Left kidney (tissue), 1 donor: ENCODE measurements at regions not wholly inside any gene's neighbourhood (a gene's known extent, or its start where the extent isn't known, plus 50 kb on each side); places are given as distances from the start of the nearest gene placed in this dataset.

Experiments used
- DNase-seq: peaks from one replicate; pipeline ENCODE4 v3.0.0-alpha.2; 2013

DNA sequence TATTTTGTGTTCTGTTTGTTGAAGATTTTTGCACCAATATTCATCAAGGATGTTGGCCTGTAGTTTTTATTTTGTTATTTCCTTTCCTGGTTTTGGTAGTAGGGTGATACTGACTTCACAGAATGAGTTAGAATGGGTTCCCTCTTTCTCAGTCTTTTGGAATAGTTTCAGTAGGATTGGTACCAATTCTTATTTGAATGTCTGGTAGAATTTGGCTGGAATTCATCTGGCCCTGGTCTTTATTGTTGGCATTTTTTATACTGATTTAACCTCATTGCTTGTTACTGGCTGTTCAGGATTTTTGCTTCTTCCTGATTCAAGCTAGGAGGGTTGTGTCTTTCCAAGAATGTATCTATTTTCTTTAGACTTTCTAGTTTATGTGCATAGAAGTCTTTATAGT lies 263.7 kb downstream of the SOX11 start:
- no peak for DNase-seq

DNA sequence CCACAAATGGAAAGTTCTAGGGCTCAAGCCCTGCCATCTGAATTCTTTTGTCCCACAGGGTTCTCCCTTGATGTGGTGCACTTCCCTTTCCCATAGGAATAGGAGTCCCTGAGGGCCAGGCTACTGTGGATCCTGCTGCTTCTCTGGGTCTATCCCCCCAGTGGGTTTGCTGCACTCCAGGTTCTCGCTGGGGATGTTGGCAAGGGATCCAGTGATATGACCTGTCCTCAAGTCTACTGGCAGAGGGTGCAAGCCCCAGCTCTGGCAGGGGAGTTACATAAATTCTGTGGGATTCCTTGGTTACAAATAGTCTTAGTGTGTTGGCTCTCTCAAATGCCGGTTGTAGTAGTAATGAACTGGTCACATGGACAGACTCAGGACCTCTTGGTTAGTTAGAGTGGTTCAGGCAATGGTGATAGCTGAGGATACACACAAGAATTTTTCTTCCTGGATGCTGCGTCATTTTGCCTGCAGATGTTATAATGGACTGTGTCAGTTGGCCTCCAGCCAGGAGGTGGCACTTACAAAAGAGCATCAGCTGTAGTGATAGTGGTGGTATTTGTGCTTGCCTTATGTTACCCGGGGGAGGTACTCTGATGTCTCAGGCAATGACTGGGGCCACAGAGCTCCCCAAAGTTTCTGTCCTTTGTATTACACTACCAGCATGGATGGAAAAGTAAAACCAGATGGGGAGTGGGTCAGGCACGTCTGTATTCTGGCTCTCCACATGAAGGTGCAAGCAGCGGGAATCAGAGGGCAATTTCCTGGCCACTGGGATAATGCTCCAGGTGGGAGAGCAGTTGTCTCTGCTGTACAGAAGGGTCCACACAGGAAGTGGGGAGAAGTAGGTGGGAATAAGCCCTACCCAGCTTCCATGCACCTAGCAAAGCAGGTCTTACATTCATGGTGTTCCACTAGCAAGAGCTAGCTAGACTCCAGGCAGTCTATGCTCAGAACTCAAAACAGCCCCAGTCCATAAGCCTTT lies 267.9 kb downstream of the SOX11 start:
- DNase-seq = no peak

DNA sequence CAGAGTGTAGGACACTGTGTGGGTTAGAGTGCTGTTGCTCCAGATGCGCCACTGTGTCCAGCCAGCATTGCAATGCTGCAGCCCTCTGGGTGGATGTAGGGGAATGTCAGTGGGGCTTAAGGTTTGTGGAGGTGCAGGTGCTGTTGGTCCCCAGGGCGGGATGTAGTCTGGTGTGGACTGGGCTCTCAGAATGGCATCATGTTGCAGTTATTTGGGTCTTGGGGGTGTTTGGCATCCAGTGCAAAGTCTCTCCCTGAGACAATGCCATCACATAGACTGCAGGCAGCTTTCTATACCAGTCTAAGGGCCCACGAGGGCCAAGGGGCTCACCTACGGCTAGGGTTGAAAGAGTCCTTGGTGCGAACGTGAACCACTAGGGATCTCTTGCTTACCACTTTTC lies 275.3 kb downstream of the SOX11 start:
- no peak for DNase-seq

DNA sequence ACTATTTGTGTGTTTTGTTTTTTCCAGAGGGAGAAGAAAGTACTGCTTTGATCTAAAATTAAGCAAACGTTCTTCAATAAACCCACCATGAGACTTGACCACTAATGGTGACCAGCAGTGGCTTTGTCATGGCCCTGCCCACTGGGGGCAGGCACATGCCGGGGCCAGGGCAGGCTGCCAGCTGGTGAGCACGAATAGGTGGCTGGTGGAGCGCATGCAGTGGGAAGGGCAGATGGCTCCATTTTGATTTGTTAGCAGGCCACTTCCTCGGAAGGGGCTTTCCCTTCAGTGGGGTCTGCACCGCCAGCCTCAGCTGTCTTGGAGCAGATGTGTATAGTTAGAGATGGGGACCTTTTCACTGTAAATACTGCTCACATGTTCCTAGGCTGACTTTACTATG lies 277.1 kb downstream of the SOX11 start:
- DNase-seq = no peak

DNA sequence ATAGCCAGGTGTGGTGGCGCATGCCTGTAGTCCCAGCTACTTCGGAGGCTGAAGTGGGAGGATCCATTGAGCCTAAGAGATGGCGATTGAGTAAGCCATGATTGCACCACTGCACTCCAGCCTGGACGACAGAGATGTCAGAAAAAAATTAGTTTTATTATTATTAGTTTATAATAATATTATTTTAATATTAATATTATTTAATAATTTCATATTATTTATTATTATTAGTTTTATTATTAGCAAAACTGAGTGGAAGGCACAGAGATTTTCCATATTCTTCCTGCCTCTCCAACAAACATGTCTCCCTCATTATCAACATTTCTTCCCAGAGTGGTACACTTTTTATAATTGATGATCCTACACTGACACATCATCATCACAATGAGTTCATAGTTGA lies 278.2 kb downstream of the SOX11 start:
- DNase-seq = no peak

DNA sequence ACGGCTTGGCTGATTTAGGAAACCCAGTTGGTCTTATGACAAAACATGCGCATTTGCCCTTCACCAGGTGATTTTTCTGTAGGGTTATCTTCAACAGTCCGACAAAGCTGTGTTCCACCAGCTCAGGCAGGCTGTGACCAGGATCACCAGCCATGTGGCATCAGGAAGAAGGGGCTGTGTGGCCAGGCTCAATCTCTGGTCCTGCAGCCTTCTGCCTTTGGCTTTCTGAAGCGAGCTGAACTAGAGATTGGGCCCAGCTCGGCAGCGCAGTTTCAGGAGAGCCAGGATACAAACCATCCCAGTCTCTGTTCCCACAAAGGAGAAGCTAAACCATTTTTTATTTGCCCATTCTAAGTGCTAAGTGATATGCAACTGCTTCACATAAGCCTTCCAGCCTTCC lies 282.3 kb downstream of the SOX11 start:
- DNase-seq = no peak

DNA sequence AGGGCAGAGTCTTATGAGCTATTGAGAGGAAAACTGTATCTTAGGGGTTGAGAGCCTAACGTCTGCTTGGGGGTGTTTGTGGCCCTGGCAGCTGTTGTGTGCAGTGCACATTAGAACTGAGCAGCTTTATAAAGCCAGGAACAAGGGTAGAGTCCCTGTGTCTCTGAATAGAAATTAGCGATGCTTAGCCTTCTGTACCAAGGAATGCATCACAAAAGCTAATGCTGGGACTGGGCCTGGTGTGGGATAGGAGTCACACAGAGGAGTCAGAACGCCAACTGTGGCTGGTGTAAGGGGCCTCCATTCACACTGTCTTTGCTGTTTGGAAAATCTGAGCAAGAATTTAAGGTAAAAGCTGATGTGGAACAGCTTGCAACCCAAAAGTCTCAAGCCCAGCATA lies 283.2 kb downstream of the SOX11 start:
- DNase-seq = no peak

DNA sequence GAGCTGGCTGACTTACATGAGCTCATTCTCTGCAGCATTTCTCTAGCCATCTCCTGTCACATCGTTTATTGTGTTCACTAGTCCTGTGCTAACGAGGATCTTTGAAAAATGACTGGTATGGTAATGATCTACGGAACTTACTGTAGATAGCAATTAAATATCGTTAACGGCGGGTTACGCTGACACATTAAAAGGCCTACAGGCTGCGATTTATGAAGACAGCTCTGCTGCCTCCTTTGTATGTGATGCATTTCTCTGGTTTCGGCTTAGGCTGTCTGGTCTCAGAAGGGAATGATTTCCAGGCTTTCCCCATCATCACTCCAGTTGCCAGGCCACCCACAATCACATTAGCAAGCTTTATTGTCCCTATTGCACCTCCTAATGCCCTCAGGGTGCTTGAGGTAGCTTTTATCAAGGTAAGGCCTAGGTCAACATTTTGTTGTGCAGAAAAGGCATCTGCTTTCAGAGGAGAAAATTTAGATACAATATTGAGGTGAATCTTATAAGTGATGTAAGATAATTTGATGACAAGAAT lies 284.4 kb downstream of the SOX11 start:
- no peak for DNase-seq

DNA sequence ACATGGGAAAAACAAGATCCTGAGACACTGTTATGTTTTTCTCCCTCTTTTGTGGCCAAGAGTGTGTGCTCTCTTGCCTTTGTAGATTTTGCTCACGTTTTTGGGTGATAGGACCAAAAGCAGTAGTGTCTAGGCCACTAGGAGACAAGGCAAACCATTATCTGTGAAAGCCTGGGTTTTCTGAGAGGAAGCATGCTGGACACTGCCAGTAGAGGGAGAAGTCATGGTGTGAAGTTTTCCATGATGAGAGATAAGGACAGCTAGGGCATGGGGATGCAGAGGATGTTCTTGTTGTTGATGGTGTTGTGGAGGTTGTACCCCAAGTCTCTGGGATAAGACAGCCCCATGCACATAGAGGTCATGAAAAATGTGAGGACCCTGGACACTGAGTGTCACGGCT lies 285.3 kb downstream of the SOX11 start:
- no peak for DNase-seq

DNA sequence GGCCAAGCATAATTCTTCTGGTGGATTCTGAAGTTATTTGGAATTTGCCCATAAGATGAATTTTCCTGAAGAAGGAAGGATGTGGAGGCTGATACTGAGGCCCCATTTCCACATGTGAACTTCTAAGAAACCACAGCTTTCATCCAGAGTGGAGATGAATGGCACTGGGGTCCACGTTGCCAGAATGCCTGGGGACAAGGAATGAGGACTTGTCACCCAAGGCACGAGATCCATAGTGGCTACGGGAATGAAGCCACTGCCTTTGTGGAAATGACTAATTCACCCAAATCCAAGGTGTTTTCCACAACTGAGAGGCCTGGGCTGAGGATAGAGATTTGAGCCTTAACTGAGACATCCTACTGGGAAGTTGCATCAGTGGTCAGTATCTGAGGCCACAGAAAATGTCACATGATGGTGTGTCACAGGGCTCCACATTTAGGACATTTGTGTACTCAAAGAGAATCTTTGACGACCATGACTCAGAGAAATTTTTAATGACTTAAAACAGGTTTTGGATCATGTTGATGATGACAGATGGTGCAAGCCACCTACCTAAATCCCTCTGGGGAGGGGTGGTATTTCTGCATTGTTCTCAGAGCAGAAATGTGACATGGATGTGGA lies 286.1 kb downstream of the SOX11 start:
- DNase-seq = no peak

DNA sequence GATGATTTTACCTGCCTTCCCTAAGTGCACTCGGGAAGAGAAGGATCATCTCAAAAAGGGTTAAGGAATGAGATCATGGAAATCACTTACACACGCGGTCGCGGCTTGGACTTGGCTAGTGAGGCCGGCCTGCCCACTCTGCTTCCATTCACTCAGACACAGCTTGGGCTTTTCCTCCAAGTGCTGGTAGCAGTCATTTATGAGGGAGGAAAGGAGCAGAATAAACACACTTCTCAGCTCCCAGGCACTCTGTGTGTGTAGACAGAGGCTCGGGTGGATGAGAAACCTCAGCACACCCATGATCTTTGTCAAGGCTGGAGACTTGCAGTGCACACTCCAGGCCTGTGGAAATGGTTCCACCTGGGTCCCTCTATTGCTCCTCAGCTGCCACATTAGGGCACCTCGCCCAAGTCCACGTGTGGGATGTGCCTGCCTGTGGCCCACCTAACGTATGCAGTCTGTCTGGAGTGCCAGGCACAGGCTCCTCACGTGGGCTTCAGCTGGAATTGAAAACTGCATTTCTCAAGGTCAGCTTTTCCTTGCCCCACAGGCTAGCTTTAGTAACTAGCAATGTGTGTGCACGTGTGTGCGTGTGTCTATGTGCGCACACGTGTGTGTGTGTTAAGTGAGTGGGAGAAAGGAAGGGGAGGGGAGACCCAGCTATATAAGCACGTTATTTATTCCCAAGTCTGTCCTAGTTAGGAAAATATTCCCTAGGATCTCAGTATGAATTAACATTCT lies 288.4 kb downstream of the SOX11 start:
- peak; percentile 30 for DNase-seq

DNA sequence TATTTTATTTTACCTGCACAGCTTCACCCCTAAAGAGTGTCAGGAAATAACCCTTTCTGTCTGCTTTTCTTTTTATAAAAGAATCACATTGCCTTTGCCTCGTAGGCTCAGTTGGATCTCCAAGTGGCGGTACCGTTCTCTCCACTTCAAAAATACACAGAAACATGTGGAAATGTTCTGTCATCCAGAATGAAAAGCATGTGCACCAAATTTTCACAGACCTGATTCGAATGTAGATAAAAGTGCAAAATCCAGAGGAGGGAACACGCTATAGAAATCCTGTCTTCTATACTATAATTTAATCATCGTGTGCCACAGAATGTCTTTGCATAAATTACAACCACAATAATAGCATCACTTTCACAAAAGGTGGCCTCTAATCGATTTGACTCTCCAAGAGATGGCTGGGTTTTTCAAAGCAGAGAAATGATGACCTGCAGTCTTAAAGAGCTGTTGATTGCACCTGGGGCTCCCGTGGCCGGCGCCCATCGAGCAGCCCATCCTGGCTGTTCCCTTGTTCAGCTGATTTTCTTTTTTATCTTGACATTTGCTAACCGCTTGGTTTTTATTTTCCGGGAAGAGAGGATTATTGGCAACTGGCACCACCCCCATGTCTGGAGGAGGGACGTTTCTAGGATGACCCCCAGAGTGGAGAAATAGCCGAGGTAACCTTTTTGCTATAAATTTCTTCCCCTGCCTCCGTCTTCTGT lies 290.2 kb downstream of the SOX11 start:
- no peak for DNase-seq

DNA sequence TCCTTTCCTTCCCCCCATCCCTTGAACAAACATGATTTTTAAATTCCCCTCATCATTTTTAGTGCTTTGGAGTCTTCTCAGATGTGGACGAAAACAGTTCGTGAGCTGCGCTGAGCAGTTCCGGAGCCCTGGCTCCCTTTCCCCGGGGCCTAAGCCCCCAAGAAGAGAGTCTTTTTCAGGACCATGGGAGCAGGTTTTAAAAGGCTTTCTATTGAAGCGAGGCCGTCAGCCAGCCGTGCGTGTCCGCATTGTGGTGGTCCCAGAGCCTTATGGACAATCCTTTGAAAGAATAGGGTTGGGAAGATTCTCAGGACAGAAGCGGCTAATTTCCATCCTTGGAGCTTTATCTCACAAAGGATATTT lies 290.7 kb downstream of the SOX11 start:
- peak; percentile 29 for DNase-seq

DNA sequence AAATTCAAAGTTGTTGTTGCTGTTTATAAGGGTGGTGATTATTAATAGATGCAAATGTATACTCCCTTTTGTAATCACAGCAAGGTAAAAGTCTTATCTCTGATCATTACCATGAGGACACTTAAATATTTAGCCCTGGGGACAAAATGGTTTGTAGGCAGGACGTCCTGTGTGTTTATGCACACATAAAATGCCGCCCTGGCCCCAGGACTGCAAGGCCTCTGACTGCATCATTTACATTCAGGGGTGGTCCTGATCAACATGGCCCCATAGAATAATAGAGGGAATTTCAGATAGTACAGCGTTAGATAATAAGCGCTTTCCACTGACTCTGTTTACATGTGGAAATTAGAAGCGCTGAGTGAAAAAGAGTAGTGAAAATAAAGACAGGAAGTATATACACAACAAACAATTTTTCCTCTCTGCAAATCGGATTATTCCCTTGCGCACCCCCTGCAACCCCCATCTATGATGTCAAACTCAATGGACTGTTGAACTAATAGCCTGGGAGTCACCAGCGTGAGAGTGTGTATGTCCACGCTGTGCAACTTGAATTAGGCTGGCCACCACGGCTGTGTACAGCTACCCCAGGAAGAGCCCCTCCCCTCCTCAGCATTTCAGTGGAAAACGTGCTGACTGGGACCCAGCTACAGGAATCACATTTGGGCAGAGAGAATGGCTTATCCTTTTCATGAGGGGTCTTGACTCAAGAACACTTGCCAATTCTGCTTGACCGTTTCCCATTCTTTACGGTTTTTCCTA lies 291.5 kb downstream of the SOX11 start:
- DNase-seq = no peak

DNA sequence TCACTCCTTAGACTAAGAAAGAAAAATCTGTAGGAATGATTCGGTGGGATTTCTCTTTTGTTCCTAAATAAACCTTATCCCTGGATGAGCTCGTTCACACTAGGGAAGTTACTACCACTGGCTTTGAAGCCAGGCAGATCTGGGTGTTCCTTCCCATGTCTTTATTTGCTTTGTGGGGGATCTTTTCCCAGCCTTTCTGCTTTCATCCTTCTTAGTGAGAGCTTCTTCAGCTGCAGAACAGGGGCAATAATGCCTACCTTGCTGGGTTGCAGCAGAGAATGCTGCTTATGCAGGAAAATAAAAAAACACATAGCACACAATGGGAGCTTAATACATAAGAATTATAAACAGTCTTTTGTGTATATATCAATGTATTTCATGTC lies 292.1 kb downstream of the SOX11 start:
- no peak for DNase-seq

DNA sequence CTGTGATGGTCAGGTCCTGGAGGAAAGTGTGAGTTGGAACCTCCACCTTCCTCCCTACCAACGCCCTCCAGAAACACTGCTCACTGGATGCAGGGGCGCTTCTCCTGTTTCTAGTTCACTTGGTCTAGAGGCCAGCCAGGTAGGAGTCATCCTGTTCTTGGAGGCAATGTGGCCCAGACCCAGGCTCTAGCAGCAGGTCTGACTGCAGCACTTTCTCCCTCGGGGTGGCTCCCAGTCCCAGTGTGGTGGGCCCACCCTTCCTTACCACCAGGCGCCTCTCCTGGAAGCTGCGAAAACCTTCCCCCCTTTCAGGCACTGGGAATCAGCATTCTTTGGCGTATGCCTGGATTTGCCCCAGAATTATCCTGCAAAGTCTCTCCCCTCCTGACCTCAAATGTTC lies 292.8 kb downstream of the SOX11 start:
- no peak for DNase-seq

DNA sequence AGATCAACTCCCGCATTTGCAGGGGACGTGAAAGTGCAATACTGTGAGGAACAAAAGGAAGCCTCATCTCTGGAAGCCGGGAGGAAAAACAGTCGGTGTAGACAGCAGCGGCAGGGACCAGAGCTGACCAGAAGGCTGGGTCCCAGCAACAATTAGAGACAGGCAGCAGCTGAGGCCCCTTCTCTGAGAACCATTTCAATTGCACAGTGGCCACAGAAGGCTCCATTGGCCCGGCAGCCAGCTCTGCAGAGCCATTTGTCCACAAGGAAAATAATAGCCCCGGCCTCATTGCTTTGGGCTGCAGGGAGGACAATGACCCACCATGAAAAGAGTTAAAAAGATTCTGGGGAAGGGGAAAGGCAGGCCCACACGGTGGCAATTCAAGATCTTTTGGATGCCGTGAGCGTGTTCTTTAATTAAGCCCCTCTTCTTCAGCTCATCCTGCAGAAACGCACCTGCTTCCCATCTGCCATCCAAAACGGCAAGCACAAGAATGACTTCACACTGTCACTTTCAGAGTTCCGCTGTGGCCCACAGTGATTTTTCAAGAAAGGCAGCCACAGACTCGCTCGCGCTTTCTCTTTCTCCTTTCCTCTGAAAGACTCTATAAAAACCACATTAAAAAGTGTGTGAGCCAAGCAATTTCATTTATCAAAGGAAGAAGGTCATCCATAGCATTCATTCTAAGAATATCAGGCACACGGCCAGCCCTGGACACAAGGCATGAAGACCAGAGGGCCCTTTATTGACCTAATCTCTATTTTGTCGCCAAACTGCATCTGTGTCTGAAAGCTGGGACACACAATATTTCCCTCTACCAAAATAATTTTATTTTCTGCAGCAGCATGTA lies 293.6 kb downstream of the SOX11 start:
- DNase-seq = no peak

DNA sequence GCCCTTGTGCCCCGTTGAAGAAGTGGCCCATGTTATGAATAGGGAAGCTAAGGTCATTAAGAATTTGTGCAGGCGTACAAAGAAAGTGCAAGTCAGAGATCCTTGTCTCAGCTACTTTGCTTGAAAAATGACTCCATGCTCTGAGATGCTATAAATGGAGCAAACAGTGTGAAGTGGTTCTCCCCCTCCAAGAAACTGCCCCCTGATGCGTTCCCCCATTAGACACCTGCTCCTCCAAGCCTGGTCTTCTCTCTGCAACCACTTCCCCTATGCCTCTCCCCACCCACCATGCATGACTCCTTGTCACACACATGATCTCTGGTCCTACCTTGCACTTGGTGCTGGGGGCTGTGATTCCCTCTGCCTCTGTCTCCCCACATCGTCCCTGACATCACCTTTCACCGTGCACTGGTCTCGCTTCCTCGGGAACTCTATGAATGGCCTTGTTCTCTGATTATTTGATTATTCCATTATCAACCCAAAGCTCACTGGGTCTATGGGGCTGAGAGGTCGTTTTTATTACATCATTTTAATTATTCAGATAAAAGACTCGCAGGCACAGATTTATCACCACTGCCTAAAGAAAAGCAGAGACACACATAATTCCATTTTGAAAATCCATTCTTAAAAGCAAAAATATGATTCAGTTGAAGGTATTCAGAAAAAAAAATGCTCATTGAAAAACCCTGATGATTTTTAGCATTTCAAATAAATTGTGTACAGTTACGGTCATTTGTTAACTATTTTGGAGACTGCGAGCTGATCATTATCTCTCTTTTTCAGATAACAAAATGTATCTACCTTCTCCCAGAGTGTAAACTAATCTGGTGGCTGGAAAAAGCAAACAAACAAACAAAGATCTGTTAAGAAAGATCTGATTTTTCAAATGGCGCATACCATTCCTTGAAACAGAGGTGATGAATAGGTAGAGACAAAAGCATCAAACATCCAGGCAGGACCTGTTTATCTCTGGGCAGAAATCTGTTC lies 294.9 kb downstream of the SOX11 start:
- no peak for DNase-seq

DNA sequence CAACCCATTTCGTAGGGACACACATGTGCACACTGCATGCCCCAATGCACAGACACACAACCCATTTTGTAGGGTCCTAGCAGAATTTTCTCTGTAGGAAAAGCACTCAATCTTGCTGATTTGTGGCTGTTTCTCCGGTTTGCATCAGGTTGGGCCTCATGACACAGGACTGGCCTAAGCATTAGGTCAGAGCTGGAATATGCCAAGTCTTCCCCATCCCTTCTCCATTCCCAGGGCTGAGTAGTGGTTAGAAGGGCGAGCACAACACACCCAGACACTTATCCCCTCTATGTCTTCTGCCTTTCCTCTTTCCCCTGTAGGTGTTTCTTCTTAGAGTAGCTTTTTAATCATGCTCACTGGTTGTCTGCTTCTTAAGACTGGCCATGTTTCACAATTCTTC lies 295.9 kb downstream of the SOX11 start:
- no peak for DNase-seq
